Activated CD4-positive, alpha-beta T cell treated with anti-CD3 and anti-CD28 coated beads, Interleukin-2, amount 50 U/mL, for 1 hour (primary cell): ENCODE measurements at regions not wholly inside any gene's neighbourhood (a gene's known extent, or its start where the extent isn't known, plus 50 kb on each side); places are given as distances from the start of the nearest gene placed in this dataset.
"Not testable (repeated sequence)": the region's sequence is repeated elsewhere in the genome, so short reads cannot be mapped to it uniquely, and the experiment has no call there.

Source experiments
- DNase-seq: peaks from one replicate; pipeline ENCODE4 v3.0.0-alpha.2; 2020

DNA sequence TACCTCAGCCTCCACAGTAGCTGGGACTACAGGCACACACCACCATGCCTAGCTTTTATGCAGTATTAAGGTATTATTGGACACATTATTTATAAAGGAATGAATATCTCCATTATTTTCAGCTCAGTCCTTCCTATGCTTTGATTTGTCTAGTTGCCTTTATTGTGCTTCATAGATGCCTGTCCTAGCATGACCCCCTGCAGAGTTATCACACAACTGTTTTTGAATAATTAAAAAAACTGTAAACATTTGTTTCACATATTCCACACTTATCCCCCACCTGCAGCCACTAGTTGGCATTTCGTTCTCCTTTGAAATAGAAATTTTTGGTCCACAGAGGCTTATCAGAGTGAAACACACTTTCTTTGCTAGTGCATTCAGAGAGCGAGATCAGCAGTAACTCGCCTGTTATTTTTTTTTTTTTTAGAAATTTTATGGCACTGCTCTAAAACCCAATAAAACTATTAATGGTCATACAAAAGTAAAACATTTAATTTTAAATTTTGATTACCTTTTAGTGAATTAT lies 151.8 kb upstream of the RASA1 start:
- DNase-seq: no peak

DNA sequence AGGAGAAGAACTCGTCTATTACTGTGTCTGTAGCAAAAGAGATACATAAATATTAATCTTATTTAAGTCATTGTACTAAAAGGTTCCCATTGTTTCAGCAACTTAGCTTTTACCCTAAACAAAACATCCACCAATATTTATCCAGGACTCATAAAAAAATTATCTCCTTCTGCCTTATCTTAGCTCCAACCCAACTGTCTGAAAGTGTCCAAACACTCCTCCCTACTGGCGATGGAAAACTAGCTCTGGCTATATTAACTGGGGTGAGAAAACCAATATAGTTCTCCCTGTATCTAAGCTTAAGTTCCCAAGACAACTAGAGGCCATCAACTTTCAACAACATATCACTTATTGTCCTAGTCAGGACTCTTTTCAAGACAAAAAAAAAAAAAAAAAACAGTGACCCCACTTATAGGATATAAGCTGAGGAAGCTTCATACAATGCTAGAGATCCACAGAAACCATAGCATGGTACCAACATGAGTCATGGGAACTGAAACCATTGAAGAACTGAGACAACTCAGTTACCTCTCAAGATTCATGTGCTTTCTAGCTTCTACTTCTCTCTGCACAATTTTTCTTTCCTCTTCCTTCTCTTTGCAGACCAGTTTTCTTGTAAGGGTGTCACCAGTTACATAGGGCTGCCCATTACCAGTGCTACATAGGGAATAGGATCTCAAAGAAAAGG lies 150.7 kb upstream of the RASA1 start:
- DNase-seq: no peak

DNA sequence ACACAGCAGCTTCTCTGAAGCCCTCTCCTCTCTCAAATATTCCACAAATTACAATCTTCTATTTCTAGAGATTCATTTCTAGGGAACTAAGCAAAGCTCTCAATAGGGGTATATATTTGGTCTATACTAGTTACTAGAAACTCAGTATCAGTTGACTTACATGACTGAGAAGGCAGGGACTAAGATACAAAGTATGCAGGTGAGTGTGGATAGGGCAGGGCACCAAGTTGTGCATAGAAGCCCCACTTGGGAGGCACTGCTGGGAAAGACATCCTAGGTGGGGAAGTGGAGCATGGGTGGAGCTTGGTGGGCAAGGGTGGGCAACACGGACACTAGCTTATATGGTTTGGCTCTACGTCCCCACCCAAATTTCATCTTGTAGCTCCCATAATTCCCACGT lies 148.1 kb upstream of the RASA1 start:
- DNase-seq: no peak

- peak; percentile 1 for DNase-seq
Measured at GRCh38 chr5:87120518-87121303, 147.0 kb upstream of the RASA1 start.

DNA sequence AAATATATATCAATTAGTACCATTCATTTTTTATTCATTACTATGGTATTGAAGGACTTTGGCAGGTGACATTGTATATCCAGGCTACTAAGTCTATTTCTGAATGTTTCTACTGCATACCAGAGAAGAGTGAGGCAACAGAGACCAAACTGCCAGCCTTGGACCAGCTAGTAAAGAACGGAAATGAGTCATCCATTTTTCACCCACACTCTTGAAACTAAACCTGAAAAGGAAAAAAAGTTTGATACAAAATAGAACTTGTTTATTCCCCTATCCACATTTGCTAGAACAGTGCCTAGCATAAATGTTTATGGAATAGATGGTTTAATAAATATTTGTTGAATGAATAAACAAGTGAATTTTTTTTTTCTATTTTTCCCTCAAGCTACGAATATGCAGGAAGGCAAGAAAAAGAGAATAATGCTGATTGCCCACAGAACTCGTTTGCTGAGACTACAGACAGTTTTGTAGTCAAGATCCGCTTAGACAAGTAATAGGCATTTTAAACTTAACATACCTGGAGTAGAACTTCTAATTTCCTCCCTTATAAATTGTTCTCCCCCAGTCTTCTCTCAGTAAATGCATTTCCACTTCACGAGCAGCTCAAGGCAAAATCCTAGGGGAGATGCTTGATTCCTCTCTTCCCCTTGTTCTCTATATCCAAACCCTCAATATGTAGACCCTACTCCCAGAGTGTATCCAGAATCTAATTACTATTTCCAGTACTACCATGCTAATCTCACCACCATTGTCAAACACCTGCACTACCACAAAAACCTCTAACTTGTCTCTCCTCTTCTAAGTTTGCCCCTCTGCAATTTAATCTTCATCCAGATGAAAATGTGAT lies 146.2 kb upstream of the RASA1 start:
- peak; percentile 17 for DNase-seq

GRCh38 chr5:87122151-87122977 lies 145.3 kb upstream of the RASA1 start:
- no peak for DNase-seq

GRCh38 chr5:87125766-87126165 lies 141.9 kb upstream of the RASA1 start:
- no peak for DNase-seq

GRCh38 chr5:87126869-87127268 lies 140.8 kb upstream of the RASA1 start:
- no peak for DNase-seq

- DNase-seq: no peak
Measured at GRCh38 chr5:87127426-87127825, 140.3 kb upstream of the RASA1 start.

DNA sequence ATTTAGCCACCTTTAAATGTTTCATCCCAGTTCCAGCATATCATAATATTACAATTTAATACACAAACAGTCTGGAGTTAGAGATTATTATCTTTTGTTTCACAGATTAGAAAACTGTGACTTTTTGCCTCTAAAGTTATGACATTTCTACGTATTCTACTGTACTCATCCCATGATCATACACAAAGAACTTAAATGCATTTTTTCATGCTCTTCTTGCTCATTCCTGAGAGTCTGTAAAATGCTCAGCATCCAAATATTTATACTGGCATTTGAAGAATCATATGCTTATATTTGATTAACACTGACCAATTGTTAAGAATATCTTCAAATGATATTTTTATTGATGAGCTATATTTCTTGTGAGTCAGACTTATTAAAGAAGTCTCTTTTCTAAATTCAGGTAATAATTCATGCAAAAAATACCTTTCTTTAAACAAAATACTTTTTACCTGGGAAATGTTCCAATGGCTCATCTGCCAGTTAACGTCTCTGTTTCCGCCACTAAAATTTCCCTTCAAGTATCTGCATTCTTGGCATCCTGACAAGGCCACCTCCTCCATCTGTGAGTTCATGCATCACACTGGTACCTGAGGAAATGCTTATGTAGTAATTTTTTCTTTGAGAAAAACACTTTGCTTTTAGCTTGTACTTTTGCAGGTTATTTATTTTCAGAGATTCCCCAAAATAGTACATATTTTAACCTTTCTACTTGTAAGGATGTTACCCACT lies 139.6 kb upstream of the RASA1 start:
- DNase-seq: no peak

GRCh38 chr5:87129046-87129445 lies 138.6 kb upstream of the RASA1 start:
- DNase-seq: no peak

- DNase-seq: no peak
Measured at GRCh38 chr5:87132696-87133095, 135.0 kb upstream of the RASA1 start.

- not testable (repeated sequence) for DNase-seq
Measured at GRCh38 chr5:87134513-87134912, 133.2 kb upstream of the RASA1 start.

GRCh38 chr5:87136096-87136495 lies 131.6 kb upstream of the RASA1 start:
- no peak for DNase-seq

DNA sequence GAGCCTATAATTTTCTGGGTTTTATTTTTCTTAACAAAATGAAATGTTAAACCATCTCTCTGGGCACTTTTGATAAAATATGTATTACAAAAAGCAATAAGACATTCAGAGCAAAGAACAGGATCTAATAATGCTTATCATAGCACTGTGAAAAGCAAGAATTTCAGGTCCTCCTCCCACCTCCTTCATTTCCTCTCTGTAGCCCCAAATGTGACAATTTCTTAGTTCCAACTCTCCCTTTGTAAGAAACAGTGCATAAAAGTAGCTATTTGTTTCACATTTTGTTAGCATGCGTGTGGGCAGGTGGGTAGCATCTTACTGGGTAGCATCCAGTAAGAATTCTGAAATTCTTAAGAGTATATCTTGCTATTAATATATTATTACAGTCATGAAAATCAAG lies 130.9 kb upstream of the RASA1 start:
- DNase-seq: no peak

GRCh38 chr5:87137283-87137682 lies 130.4 kb upstream of the RASA1 start:
- no peak for DNase-seq

GRCh38 chr5:87138091-87138805 lies 129.4 kb upstream of the RASA1 start:
- DNase-seq: no peak

DNA sequence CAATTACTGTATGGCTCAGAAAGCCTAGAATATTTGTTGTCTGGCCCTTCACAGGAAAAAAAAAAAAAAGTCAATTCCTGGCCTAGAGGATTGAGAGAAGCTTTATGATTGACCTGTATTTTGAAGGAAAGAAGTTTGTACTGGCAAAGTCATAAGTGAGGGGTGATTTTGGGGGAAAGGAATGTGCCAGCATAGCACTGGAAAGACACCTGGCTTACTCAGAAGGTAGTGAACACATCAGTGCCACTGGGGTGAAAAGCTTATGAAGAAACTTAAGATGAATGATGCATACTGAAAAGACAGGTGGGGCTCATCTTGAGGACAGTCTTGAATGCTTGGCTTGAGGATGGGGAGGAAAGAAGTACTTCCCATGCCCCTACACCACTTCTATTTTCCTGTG lies 127.9 kb upstream of the RASA1 start:
- DNase-seq: no peak

- DNase-seq: no peak
Measured at GRCh38 chr5:87141544-87141943, 126.1 kb upstream of the RASA1 start.

DNA sequence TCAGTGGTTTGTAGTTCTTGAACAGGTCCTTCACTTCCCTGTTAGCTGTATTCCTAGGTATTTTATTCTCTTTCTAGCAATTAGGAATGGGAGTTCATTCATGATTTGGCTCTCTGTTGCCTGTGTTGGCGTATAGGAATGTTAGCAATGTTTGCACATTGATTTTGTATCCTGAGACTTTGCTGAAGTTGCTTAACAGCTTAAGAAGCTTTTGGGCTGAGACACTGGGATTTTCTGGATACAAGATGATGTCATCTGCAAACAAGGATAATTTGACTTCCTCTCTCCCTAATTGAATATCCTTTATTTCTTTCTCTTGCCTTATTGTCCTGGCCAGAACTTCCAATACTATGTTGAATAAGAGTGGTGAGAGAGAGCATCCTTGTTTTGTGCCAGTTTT lies 121.8 kb upstream of the RASA1 start:
- DNase-seq: not testable (repeated sequence)

- DNase-seq: no peak
Measured at GRCh38 chr5:87147441-87147840, 120.2 kb upstream of the RASA1 start.
